ENCODE measurements at regions not wholly inside any gene's neighbourhood (a gene's known extent, or its start where the extent isn't known, plus 50 kb on each side); places are given as distances from the start of the nearest gene placed in this dataset.
"Not testable (repeated sequence)": the region's sequence is repeated elsewhere in the genome, so short reads cannot be mapped to it uniquely, and the experiment has no call there.

- H3K4me2 ChIP-seq (ENCODE audit: low read length); H3K9me2 ChIP-seq (ENCODE audit: low read depth, low read length); H3K4me3 ChIP-seq (ENCODE audit: low read depth, low read length, poor library complexity, severe bottlenecking); H3F3A ChIP-seq (ENCODE audit: insufficient read depth, low read length); H3K79me2 ChIP-seq (ENCODE audit: insufficient read depth, low read length); H4K20me1 ChIP-seq (ENCODE audit: insufficient read depth, low read length); H3K27ac ChIP-seq (ENCODE audit: low read depth, low read length, poor library complexity, severe bottlenecking); H3K4me1 ChIP-seq (ENCODE audit: insufficient read depth, low read length, severe bottlenecking); H3K27me3 ChIP-seq (ENCODE audit: insufficient read depth, low read length); H3K9me3 ChIP-seq (ENCODE audit: low read length); H3K36me3 ChIP-seq (ENCODE audit: insufficient read depth, low read length); H3K9ac ChIP-seq (ENCODE audit: low read length); H2AFZ ChIP-seq (ENCODE audit: low read length): not testable (repeated sequence)
Measured at GRCh38 chr2:97374426-97374825, 215.3 kb downstream of the ANKRD36B start.

DNA sequence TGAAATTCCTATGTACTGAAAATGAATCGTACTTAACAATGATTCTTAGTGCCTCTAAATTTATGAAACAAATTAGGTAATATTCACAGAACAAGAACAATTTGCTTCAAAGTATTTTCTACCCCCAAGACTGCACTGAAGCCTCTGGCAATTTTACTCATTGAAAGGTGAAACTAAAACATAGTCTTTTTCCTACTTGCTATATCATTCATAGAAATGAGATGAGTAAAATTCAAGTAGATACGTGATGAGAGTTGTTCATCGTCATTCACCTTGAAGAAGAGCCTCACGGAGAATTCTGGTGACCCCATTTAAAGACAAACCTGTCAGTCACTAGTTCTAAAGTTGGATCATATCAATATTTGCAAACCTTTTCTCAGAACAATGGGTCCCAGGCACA is 226.5 kb downstream of the ANKRD36B start:
- not testable (repeated sequence) for H3K4me1 ChIP-seq (ENCODE audit: insufficient read depth, low read length, severe bottlenecking); H3F3A ChIP-seq (ENCODE audit: insufficient read depth, low read length); H3K36me3 ChIP-seq (ENCODE audit: insufficient read depth, low read length); H3K79me2 ChIP-seq (ENCODE audit: insufficient read depth, low read length); H2AFZ ChIP-seq (ENCODE audit: low read length); H3K27me3 ChIP-seq (ENCODE audit: insufficient read depth, low read length); H3K9ac ChIP-seq (ENCODE audit: low read length); H3K4me3 ChIP-seq (ENCODE audit: low read depth, low read length, poor library complexity, severe bottlenecking); H3K9me2 ChIP-seq (ENCODE audit: low read depth, low read length); H3K9me3 ChIP-seq (ENCODE audit: low read length); H4K20me1 ChIP-seq (ENCODE audit: insufficient read depth, low read length); H3K4me2 ChIP-seq (ENCODE audit: low read length); H3K27ac ChIP-seq (ENCODE audit: low read depth, low read length, poor library complexity, severe bottlenecking)

DNA sequence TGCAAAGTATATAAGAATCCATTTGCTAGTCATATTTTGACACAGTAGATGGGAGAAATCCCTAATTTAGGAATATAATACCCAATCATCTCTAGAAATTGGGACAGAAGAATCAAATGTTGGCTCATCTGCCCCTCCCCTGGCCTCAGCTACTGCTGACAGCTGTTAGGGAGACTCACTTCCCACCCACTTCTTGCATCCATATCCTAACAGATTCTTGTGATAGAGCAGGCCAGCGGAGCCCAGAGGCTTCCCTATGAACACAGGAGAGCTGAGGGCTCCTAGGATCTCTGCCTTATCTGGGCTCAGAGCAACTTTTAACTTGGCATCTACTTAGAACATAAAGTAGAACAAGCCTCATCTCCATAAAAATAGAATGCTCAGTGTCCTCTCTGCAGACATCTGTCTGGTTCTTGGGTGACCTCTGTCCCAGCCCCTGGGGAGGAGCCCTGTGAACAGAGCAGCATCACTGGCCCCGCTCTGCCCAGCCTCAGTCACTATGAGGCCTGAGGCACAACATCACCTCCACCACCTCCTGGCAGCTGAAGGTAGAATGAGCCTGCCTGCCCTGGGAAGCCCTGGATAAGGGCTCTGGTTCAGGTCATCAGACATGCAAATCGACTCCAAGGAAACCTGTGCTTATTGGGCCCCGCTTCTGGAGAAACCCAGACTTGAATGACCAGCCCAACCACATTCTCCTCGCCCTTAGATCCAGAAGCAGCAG is 229.7 kb downstream of the ANKRD36B start:
- TF ChIP-seq, protein P1, sequence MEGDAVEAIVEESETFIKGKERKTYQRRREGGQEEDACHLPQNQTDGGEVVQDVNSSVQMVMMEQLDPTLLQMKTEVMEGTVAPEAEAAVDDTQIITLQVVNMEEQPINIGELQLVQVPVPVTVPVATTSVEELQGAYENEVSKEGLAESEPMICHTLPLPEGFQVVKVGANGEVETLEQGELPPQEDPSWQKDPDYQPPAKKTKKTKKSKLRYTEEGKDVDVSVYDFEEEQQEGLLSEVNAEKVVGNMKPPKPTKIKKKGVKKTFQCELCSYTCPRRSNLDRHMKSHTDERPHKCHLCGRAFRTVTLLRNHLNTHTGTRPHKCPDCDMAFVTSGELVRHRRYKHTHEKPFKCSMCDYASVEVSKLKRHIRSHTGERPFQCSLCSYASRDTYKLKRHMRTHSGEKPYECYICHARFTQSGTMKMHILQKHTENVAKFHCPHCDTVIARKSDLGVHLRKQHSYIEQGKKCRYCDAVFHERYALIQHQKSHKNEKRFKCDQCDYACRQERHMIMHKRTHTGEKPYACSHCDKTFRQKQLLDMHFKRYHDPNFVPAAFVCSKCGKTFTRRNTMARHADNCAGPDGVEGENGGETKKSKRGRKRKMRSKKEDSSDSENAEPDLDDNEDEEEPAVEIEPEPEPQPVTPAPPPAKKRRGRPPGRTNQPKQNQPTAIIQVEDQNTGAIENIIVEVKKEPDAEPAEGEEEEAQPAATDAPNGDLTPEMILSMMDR (IDR thresholded peaks at IDR 0.05; ENCODE audit: low read length) = no peak
- TF ChIP-seq EZH2 (IDR thresholded peaks at IDR 0.05; ENCODE audit: borderline replicate concordance, low read length) = no peak
- Histone ChIP-seq H3K36me3 (ENCODE audit: insufficient read depth, low read length) (no peaks in the 10 kb centered on the region; the same call in 1 of the 2 replicates), H3F3A (ENCODE audit: insufficient read depth, low read length) (no peaks in the 10 kb centered on the region)

DNA sequence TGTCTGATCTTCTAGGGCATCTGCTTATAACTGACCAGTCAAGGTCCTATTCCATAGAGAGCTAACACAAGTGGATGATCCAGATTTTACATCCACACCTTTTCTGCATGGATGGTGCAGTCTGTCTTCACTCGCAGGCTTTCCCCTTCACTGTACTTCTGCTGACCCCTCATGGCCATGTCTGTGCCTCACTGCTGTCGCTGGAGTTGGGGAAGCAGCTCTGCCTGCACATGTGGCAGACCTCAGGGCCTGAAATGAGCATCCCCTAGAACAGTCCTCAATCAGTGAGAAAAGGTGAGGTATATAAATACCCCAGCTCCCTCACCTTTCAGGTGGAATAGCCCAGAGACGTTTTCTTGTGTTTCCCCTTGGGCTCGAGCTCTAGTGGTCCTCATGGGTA is 233.8 kb downstream of the ANKRD36B start:
- Histone ChIP-seq H3K9me2 (ENCODE audit: low read depth, low read length) (no peaks in the 10 kb centered on the region), H3K36me3 (ENCODE audit: insufficient read depth, low read length) (no peaks in the 10 kb centered on the region; the same call in 1 of the 2 replicates), H3F3A (ENCODE audit: insufficient read depth, low read length) (no peaks in the 10 kb centered on the region), H3K79me2 (ENCODE audit: insufficient read depth, low read length) (no peaks in the 10 kb centered on the region), H2AFZ (ENCODE audit: low read length) (no peak overlapping the region), H4K20me1 (ENCODE audit: insufficient read depth, low read length) (no peaks in the 10 kb centered on the region), H3K9me3 (ENCODE audit: low read length) (no peaks in the 10 kb centered on the region), H3K4me2 (ENCODE audit: low read length) (no peak overlapping the region), H3K27ac (ENCODE audit: low read depth, low read length, poor library complexity, severe bottlenecking) (no peak overlapping the region), H3K9ac (ENCODE audit: low read length) (no peak overlapping the region), H3K4me1 (ENCODE audit: insufficient read depth, low read length, severe bottlenecking) (peaks cover 9% of the 10 kb centered on the region), H3K4me3 (ENCODE audit: low read depth, low read length, poor library complexity, severe bottlenecking) (no peak overlapping the region), H3K27me3 (ENCODE audit: insufficient read depth, low read length) (no peaks in the 10 kb centered on the region)
- TF ChIP-seq, protein P1 (IDR thresholded peaks at IDR 0.05; ENCODE audit: low read length) = peak; percentile 59; the same call in 1 of the 2 replicates
- TF ChIP-seq EZH2 (IDR thresholded peaks at IDR 0.05; ENCODE audit: borderline replicate concordance, low read length) = no peak

More for the DNA sequence above, 229.7 kb downstream of the ANKRD36B start:
- Histone ChIP-seq H2AFZ (ENCODE audit: low read length) (no peak overlapping the region), H3K9me3 (ENCODE audit: low read length) (no peaks in the 10 kb centered on the region), H3K4me1 (ENCODE audit: insufficient read depth, low read length, severe bottlenecking) (no peaks in the 10 kb centered on the region), H3K27ac (ENCODE audit: low read depth, low read length, poor library complexity, severe bottlenecking) (no peak overlapping the region), H3K27me3 (ENCODE audit: insufficient read depth, low read length) (no peaks in the 10 kb centered on the region), H3K4me3 (ENCODE audit: low read depth, low read length, poor library complexity, severe bottlenecking) (no peak overlapping the region), H3K9me2 (ENCODE audit: low read depth, low read length) (no peaks in the 10 kb centered on the region), H3K79me2 (ENCODE audit: insufficient read depth, low read length) (no peaks in the 10 kb centered on the region), H3K4me2 (ENCODE audit: low read length) (no peak overlapping the region), H4K20me1 (ENCODE audit: insufficient read depth, low read length) (no peaks in the 10 kb centered on the region), H3K9ac (ENCODE audit: low read length) (no peak overlapping the region)
